HG02981 (cell line): ENCODE measurements at regions not wholly inside any gene's neighbourhood (a gene's known extent, or its start where the extent isn't known, plus 50 kb on each side); places are given as distances from the start of the nearest gene placed in this dataset.
"Not testable (repeated sequence)": the region's sequence is repeated elsewhere in the genome, so short reads cannot be mapped to it uniquely, and the experiment has no call there.

Source experiments
- ATAC-seq: cut with Tn5 transposase; IDR thresholded peaks from one replicate; pipeline ENCODE4 v1.9.1; 2021; ENCODE audit warnings: mild to moderate bottlenecking, moderate library complexity; ENCODE audit not compliant: unreplicated experiment

- ATAC-seq = no peak
Measured at GRCh38 chr17:83190601-83191387, 111.4 kb downstream of the METRNL start.

- ATAC-seq = no peak
Measured at GRCh38 chr17:83191388-83192160, 112.2 kb downstream of the METRNL start.

- no peak for ATAC-seq
Measured at GRCh38 chr17:83192161-83192788, 112.9 kb downstream of the METRNL start.

- not testable (repeated sequence) for ATAC-seq
Measured at GRCh38 chr17:83192789-83193335, 113.5 kb downstream of the METRNL start.

- no peak for ATAC-seq
Measured at GRCh38 chr17:83193336-83194185, 114.2 kb downstream of the METRNL start.

- ATAC-seq = no peak
Measured at GRCh38 chr17:83194186-83194561, 114.8 kb downstream of the METRNL start.

- ATAC-seq = no peak
Measured at GRCh38 chr17:83194761-83195329, 115.4 kb downstream of the METRNL start.

GRCh38 chr17:83195330-83196023 is 116.1 kb downstream of the METRNL start:
- no peak for ATAC-seq

- no peak for ATAC-seq
Measured at GRCh38 chr17:83196024-83196365, 116.6 kb downstream of the METRNL start.

GRCh38 chr17:83196366-83196765 is 117.0 kb downstream of the METRNL start:
- ATAC-seq = no peak

- no peak for ATAC-seq
Measured at GRCh38 chr17:83196973-83197880, 117.8 kb downstream of the METRNL start.

- no peak for ATAC-seq
Measured at GRCh38 chr17:83198366-83199341, 119.2 kb downstream of the METRNL start.

- ATAC-seq = no peak
Measured at GRCh38 chr17:83199500-83200201, 120.2 kb downstream of the METRNL start.

- ATAC-seq = no peak
Measured at GRCh38 chr17:83200231-83200699, 120.9 kb downstream of the METRNL start.

- no peak for ATAC-seq
Measured at GRCh38 chr17:83200751-83201150, 121.3 kb downstream of the METRNL start.

- ATAC-seq = no peak
Measured at GRCh38 chr17:83201206-83202001, 122.0 kb downstream of the METRNL start.
